ENCODE measurements at regions not wholly inside any gene's neighbourhood (a gene's known extent, or its start where the extent isn't known, plus 50 kb on each side); places are given as distances from the start of the nearest gene placed in this dataset.

- no peak for TF ChIP-seq CTCF (IDR thresholded peaks at IDR 0.05; ENCODE audit: control insufficient read depth, extremely low read depth, insufficient read depth)
- DNase-seq (ENCODE audit: low read depth) = no peak
- no peak overlapping the region for H3K4me3 ChIP-seq (ENCODE audit: low read depth, low read length)
Measured at GRCh38 chr10:117615649-117616048, 73.1 kb downstream of the EMX2 start.

- DNase-seq (ENCODE audit: low read depth) = no peak
- H3K4me3 ChIP-seq (ENCODE audit: low read depth, low read length) = no peak overlapping the region
- TF ChIP-seq CTCF (IDR thresholded peaks at IDR 0.05; ENCODE audit: control insufficient read depth, extremely low read depth, insufficient read depth) = no peak
Measured at GRCh38 chr10:117616179-117616578, 73.6 kb downstream of the EMX2 start.

- DNase-seq (ENCODE audit: low read depth) = no peak
- no peak for TF ChIP-seq CTCF (IDR thresholded peaks at IDR 0.05; ENCODE audit: control insufficient read depth, extremely low read depth, insufficient read depth)
Measured at GRCh38 chr10:117617086-117617485, 74.5 kb downstream of the EMX2 start.

GRCh38 chr10:117617659-117618058 lies 75.1 kb downstream of the EMX2 start:
- DNase-seq (ENCODE audit: low read depth) = no peak
- H3K4me3 ChIP-seq (ENCODE audit: low read depth, low read length) = no peak overlapping the region
- TF ChIP-seq CTCF (IDR thresholded peaks at IDR 0.05; ENCODE audit: control insufficient read depth, extremely low read depth, insufficient read depth) = no peak

More at GRCh38 chr10:117617086-117617485, 74.5 kb downstream of the EMX2 start:
- no peak overlapping the region for H3K4me3 ChIP-seq (ENCODE audit: low read depth, low read length)

DNA sequence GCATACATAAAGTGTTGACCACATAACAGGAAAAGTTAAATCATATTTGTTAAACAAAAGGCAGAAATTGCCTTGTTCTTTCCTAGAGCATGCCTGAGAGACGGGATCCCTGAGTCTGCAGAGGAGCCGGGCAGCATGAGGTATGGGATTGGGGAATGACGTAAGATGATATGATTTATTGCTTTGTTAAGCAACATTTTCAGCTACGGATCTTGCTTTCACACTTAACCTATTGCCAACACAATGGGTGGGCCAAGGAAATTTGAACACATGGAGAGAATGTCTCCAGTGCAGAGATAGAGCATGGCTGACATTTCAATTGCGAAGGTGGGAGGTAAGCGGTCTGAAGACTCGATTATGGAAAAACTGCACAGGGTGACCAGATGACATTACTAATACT lies 76.7 kb downstream of the EMX2 start:
- H3K4me3 ChIP-seq (ENCODE audit: low read depth, low read length) = no peak overlapping the region
- TF ChIP-seq CTCF (IDR thresholded peaks at IDR 0.05; ENCODE audit: control insufficient read depth, extremely low read depth, insufficient read depth) = no peak
- DNase-seq (ENCODE audit: low read depth) = no peak

DNA sequence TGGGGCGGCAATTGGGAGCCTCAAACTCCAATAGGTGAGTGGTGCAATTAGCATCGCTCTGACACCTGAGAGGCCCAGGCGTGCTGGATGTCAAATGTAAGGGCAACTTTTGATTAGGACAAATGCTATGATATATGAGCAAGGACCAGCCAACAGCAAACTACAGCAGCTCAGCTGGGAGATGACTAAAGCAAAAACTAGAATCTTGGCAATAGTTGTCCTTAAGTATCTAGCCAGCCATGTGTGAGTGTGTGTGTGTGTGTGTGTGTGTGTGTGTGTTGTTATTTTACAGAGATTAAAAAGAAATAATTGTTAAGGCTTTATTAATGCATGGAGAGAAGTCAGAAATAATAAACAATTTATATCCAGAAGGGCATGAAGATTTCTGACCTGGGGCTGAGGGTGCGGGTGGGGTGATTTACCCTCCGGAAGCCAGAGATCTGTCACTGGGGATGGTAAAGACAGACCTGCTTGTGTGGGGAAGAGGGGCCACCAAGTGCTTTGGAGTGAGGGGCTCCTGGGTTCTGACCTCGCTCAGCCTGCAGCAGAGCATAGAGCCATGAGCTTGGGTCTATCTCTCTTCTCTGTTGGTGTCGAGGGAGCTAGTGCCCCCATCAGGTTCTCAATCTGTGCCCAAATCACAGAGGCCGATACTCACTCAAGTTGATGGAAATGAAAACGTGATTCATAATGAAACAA lies 77.3 kb downstream of the EMX2 start:
- DNase-seq (ENCODE audit: low read depth) = no peak
- TF ChIP-seq CTCF (IDR thresholded peaks at IDR 0.05; ENCODE audit: control insufficient read depth, extremely low read depth, insufficient read depth) = no peak
- H3K4me3 ChIP-seq (ENCODE audit: low read depth, low read length) = no peak overlapping the region

DNA sequence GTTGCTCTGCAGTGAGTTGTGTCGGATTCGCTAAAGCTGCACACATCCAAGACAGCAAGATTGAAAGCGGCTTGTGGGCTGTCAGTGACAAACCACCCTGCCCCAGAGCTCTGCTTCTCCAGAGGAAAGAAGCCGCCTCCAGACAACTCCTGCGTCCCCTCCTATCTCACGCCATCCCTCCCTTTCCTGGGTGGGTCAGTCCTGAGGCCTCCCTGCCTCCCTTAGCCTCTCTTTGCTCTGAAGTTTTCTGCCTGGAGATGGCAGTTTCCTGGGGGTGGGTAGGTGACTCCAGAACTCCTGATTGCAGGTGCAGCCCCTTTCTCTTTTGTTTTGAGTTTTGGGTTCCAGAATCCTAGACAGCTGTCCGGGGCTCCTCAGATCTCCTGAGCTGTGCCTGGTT lies 78.7 kb downstream of the EMX2 start:
- H3K4me3 ChIP-seq (ENCODE audit: low read depth, low read length) = no peak overlapping the region
- TF ChIP-seq CTCF (IDR thresholded peaks at IDR 0.05; ENCODE audit: control insufficient read depth, extremely low read depth, insufficient read depth) = no peak
- DNase-seq (ENCODE audit: low read depth) = no peak
